ENCODE measurements at regions not wholly inside any gene's neighbourhood (a gene's known extent, or its start where the extent isn't known, plus 50 kb on each side); places are given as distances from the start of the nearest gene placed in this dataset.

DNA sequence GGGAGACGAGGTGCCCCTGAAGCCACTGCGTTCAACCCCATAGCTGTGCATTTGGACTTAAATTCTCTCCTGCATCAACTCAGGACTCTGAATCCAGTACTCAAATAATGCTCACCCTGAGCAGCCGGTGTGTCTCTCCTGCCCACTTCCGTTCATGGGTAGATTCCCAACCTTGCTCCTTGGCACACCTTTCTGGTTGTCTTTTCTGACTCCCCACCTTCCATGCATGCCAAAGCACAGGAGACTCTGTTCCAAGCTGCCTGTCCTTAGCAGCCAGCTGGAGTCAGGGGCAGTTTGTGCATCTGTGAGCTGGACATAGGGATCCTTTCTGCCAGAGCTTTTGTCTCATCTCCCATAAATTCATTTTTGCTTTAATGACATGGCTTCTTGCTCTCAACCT is 1242.5 kb downstream of the TBC1D22A start:
- TF ChIP-seq POLR2A (IDR thresholded peaks at IDR 0.05) (no peak), EP300 (IDR thresholded peaks at IDR 0.05) (no peak), POLR2AphosphoS5 (IDR thresholded peaks at IDR 0.05) (no peak)
- TF ChIP-seq, protein P1, sequence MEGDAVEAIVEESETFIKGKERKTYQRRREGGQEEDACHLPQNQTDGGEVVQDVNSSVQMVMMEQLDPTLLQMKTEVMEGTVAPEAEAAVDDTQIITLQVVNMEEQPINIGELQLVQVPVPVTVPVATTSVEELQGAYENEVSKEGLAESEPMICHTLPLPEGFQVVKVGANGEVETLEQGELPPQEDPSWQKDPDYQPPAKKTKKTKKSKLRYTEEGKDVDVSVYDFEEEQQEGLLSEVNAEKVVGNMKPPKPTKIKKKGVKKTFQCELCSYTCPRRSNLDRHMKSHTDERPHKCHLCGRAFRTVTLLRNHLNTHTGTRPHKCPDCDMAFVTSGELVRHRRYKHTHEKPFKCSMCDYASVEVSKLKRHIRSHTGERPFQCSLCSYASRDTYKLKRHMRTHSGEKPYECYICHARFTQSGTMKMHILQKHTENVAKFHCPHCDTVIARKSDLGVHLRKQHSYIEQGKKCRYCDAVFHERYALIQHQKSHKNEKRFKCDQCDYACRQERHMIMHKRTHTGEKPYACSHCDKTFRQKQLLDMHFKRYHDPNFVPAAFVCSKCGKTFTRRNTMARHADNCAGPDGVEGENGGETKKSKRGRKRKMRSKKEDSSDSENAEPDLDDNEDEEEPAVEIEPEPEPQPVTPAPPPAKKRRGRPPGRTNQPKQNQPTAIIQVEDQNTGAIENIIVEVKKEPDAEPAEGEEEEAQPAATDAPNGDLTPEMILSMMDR (IDR thresholded peaks at IDR 0.05) = no peak
- no peak for DNase-seq

DNA sequence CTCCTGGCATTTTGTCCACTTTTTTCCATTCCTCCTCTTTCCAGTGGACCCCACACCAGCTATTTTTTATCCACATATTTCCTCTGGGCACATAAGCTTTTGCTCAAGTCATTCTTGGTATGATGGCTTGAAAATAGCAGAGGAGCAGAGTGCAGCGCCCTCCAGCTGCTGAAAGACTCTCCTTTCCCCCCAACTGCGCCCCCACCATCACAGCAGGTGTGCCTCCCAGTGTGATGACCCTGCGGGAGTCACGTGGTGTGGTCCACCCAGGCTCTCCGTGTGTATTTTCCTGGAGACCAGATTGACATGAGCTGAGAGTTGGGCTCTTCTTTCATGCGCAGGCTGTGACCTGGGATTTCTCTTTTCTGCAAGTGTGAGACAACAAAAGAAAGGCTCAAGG is 1241.6 kb downstream of the TBC1D22A start:
- Histone ChIP-seq H3K4me1 (no peaks in the 10 kb centered on the region), H3K36me3 (no peaks in the 10 kb centered on the region), H3K9me3 (no peaks in the 10 kb centered on the region), H3K27me3 (peaks cover 0 to 14% (median 0%) of the 10 kb centered on the region in 3 donors), H3K4me3 (no peak overlapping the region), H3K27ac (no peak overlapping the region)
- DNase-seq = no peak
- intact Hi-C loops (cut with DNase I; ENCODE audit: low total_unique reads) = no loop called here
- TF ChIP-seq POLR2A (IDR thresholded peaks at IDR 0.05) (no peak), POLR2AphosphoS5 (IDR thresholded peaks at IDR 0.05) (no peak), EP300 (IDR thresholded peaks at IDR 0.05) (no peak)
- TF ChIP-seq, protein P1 (IDR thresholded peaks at IDR 0.05) = no peak
- WGBS, 5 donors = 34 to 55% (median 43%) methylated on average over 6 of the region's 6 CpGs

More for the DNA sequence above, 1242.5 kb downstream of the TBC1D22A start:
- H3K27me3 ChIP-seq = peaks cover 0 to 14% (median 0%) of the 10 kb centered on the region in 3 donors
- intact Hi-C loops (cut with DNase I; ENCODE audit: low total_unique reads) = no loop called here
- no peak overlapping the region for H3K27ac ChIP-seq
- no peaks in the 10 kb centered on the region for H3K4me1 ChIP-seq
- H3K4me3 ChIP-seq = no peak overlapping the region
- H3K9me3 ChIP-seq = no peaks in the 10 kb centered on the region
- WGBS, 5 donors = 84 to 94% (median 91%) methylated on average over 4 of the region's 4 CpGs
- H3K36me3 ChIP-seq = no peaks in the 10 kb centered on the region

DNA sequence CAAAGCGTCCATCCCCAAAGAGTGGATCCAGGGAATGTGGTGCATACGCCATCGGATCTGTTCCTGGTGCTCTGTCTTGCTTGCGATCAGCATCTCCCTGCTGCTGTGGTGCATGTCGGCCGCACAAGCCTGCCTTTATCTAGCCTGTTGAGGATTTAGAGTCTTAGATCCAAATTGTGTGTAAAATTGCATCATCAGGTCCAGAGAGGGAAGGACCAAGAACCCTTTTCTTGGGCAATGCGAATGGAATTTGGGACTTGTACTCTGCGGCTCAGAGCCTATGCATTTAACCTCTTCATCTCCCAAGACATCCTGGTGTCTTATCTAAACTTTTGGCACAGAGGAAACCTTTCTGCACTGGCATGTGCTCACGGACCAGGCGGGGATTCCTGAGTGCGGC is 1238.7 kb downstream of the TBC1D22A start:
- no peaks in the 10 kb centered on the region for H3K36me3 ChIP-seq
- TF ChIP-seq POLR2A (IDR thresholded peaks at IDR 0.05) (no peak), POLR2AphosphoS5 (IDR thresholded peaks at IDR 0.05) (no peak), EP300 (IDR thresholded peaks at IDR 0.05) (no peak)
- TF ChIP-seq, protein P1 (IDR thresholded peaks at IDR 0.05) = no peak
- 80 to 88% (median 85%) methylated on average over 11 of the region's 11 CpGs for WGBS, 5 donors
- no peaks in the 10 kb centered on the region for H3K4me1 ChIP-seq
- H3K27me3 ChIP-seq = peaks cover 0 to 17% (median 0%) of the 10 kb centered on the region in 3 donors
- no peaks in the 10 kb centered on the region for H3K9me3 ChIP-seq
- no peak overlapping the region for H3K27ac ChIP-seq
- no peak overlapping the region for H3K4me3 ChIP-seq
- DNase-seq = no peak
- intact Hi-C loops (cut with DNase I; ENCODE audit: low total_unique reads) = no loop called here

DNA sequence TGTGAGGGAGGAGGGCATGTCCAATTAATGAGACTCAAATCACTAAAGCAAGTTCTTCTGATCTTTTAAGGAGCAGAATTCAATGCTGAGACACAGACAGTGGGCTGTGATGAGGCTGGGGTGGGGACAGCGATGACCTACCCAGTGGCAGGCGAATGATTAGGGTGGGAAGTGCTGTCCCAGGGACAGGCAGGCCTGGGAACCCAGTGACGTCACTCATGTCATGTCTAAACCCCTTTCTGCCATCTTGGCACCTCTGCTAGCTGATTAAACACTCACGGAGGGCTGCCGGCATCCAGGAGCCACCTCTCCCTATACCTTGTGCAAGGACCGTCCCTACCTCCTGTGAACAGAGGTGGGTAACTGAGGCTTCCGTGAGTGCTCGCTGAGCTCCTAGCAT is 1235.2 kb downstream of the TBC1D22A start:
- DNase-seq = no peak
- TF ChIP-seq POLR2A (IDR thresholded peaks at IDR 0.05) (no peak), EP300 (IDR thresholded peaks at IDR 0.05) (no peak), POLR2AphosphoS5 (IDR thresholded peaks at IDR 0.05) (no peak)
- TF ChIP-seq, protein P1 (IDR thresholded peaks at IDR 0.05) = no peak
- 78 to 86% (median 83%) methylated on average over 5 to 8 of the region's 8 CpGs for WGBS, 5 donors
- Histone ChIP-seq H3K4me1 (no peaks in the 10 kb centered on the region), H3K36me3 (no peaks in the 10 kb centered on the region), H3K27ac (no peak overlapping the region), H3K9me3 (no peaks in the 10 kb centered on the region), H3K27me3 (peaks cover 0 to 4% (median 0%) of the 10 kb centered on the region in 3 donors), H3K4me3 (no peak overlapping the region)
- intact Hi-C loops (cut with DNase I; ENCODE audit: low total_unique reads) = no loop called here
